PC-9 (cell line): ENCODE measurements at regions not wholly inside any gene's neighbourhood (a gene's known extent, or its start where the extent isn't known, plus 50 kb on each side); places are given as distances from the start of the nearest gene placed in this dataset.

Source experiments
- EZH2 ChIP-seq: fragments of 200-600 bp; sonication (generic); IDR thresholded peaks from 2 replicates; pipeline ENCODE4 v1.8.0; 2017; ENCODE audit warnings: antibody characterized with exemption, low read depth
- TF ChIP-seq, protein P1 (sequence below): fragments of 200-600 bp; sonication (generic); conservative IDR thresholded peaks from 2 replicates; pipeline ENCODE4 v1.6.1; 2017; ENCODE audit warnings: mixed run types, antibody characterized with exemption, mild to moderate bottlenecking, moderate library complexity

DNA sequence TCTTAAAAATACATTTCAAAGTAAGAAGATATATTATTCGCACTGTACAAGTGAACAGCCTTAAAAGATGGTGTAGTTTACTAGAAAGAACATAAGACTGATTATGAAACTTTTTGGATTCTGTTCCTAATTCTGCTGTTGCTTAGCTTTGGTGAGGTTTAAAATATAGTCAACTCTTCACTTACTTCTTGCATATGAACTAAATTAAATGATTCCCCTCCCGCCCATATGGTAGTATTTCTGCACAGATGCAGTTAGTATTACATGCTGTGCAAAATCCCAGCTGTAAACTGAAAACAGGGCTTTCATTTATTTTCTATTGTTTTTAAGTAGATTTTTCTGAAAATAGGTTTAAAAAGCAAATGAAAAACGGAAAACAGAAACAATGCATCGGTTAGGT lies 345.4 kb upstream of the NCAM2 start:
- TF ChIP-seq EZH2 = no peak
- TF ChIP-seq, protein P1, sequence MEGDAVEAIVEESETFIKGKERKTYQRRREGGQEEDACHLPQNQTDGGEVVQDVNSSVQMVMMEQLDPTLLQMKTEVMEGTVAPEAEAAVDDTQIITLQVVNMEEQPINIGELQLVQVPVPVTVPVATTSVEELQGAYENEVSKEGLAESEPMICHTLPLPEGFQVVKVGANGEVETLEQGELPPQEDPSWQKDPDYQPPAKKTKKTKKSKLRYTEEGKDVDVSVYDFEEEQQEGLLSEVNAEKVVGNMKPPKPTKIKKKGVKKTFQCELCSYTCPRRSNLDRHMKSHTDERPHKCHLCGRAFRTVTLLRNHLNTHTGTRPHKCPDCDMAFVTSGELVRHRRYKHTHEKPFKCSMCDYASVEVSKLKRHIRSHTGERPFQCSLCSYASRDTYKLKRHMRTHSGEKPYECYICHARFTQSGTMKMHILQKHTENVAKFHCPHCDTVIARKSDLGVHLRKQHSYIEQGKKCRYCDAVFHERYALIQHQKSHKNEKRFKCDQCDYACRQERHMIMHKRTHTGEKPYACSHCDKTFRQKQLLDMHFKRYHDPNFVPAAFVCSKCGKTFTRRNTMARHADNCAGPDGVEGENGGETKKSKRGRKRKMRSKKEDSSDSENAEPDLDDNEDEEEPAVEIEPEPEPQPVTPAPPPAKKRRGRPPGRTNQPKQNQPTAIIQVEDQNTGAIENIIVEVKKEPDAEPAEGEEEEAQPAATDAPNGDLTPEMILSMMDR = no peak
